GM12878 (cell line): ENCODE measurements at regions not wholly inside any gene's neighbourhood (a gene's known extent, or its start where the extent isn't known, plus 50 kb on each side); places are given as distances from the start of the nearest gene placed in this dataset.

Experiments
- ATAC-seq: fragments of 200-7000 bp; cut with Tn5 transposase; 3 replicates; pipeline ENCODE4 v1.9.1; 2020; ENCODE audit warnings: mild to moderate bottlenecking, moderate library complexity
- BruUV-seq: library from RNA; stranded (reverse); fragments of 400-500 nt; replicated peaks from 2 replicates; lab custom pipeline; 2021; lab: Mats Ljungman, UMichigan
- CTCF ChIA-PET: fragments of 300-600 bp; sonication (Branson Sonifier 250); formaldehyde crosslinking; extraction: SDS; loops from one replicate; lab custom pipeline; 2021; ENCODE audit warnings: inconsistent platforms; lab: Yijun Ruan, JAX
- POLR2A ChIA-PET: fragments of 350-600 bp; formaldehyde crosslinking; extraction: SDS; loops from one replicate; lab custom pipeline; 2021; ENCODE audit warnings: inconsistent platforms; lab: Charles Lee
- RAD21 ChIA-PET: fragments of 300-600 bp; sonication (Branson Sonifier 250); formaldehyde crosslinking; loops from one replicate; lab custom pipeline; 2023; ENCODE audit warnings: antibody characterized with exemption; ENCODE audit not compliant: unreplicated experiment; lab: Charles Lee
- SMC1A ChIA-PET: fragments of 300-600 bp; sonication (Branson Sonifier 250); formaldehyde crosslinking; loops from one replicate; lab custom pipeline; 2023; ENCODE audit not compliant: unreplicated experiment, uncharacterized antibody; lab: Charles Lee
- DNase-seq: peaks from one replicate; pipeline ENCODE4 v3.0.0-alpha.2; 2011; ENCODE audit warnings: low read depth, low spot score
- FAIRE-seq: peaks from 3 replicates; lab custom pipeline; 2011; peaks lifted over from hg19 to GRCh38; lab: Jason Lieb, UNC
- H2AFZ ChIP-seq: 2 replicates; pipeline ENCODE4 v1.6.0; 2011; ENCODE audit warnings: low read depth, low read length, control low read depth; ENCODE audit not compliant: control insufficient read depth
- H3K27ac ChIP-seq: 2 replicates; pipeline ENCODE4 v1.5.1; 2011; ENCODE audit warnings: control low read depth; ENCODE audit not compliant: control insufficient read depth, insufficient read depth
- H3K27me3 ChIP-seq, 2 experiments: replicated peaks in 1 of 2; 2 replicates each; pipeline versions ENCODE4 v1.6.0 to v1.6.1; 2011; ENCODE audit warnings: low read length in 1 of 2; ENCODE audit not compliant: control insufficient read depth in 2 of 2, insufficient read depth in 2 of 2
- H3K36me3 ChIP-seq, 2 experiments: 2 replicates each; pipeline ENCODE4 v1.5.1; 2011; ENCODE audit warnings: low read length in 1 of 2; ENCODE audit not compliant: control insufficient read depth in 2 of 2, insufficient read depth in 2 of 2
- H3K4me1 ChIP-seq: 2 replicates; pipeline ENCODE4 v1.6.1; 2011; ENCODE audit warnings: mild to moderate bottlenecking, low read length, moderate library complexity, mixed read lengths; ENCODE audit not compliant: control insufficient read depth, insufficient read depth
- H3K4me2 ChIP-seq: 2 replicates; pipeline ENCODE4 v1.6.0; 2011; ENCODE audit warnings: control low read depth; ENCODE audit not compliant: control insufficient read depth, insufficient read depth
- H3K4me3 ChIP-seq: fragments of 200-600 bp; sonication (generic); 2 replicates; pipeline ENCODE4 v1.5.1; 2016
- H3K79me2 ChIP-seq: 2 replicates; pipeline ENCODE4 v1.6.0; 2011; ENCODE audit warnings: low read length; ENCODE audit not compliant: control insufficient read depth, insufficient read depth
- H3K9ac ChIP-seq: 2 replicates; pipeline ENCODE4 v1.8.0; 2011; ENCODE audit warnings: low read length, control low read depth, mixed read lengths; ENCODE audit not compliant: control insufficient read depth, insufficient read depth
- H3K9me3 ChIP-seq: replicated peaks from 3 replicates; pipeline ENCODE4 v1.5.1; 2011; ENCODE audit warnings: mild to moderate bottlenecking, low read length; ENCODE audit not compliant: control insufficient read depth, insufficient read depth
- H4K20me1 ChIP-seq: 2 replicates; pipeline ENCODE4 v1.6.0; 2011; ENCODE audit not compliant: control insufficient read depth, insufficient read depth
- CBX3 ChIP-seq: fragments of 200-600 bp; sonication (generic); IDR thresholded peaks from 2 replicates; pipeline ENCODE4 v1.6.1; 2016; ENCODE audit warnings: low read depth, borderline replicate concordance
- E2F8 ChIP-seq: fragments of 450-650 bp; IDR thresholded peaks from 2 replicates; pipeline ENCODE4 v1.6.1; 2018; ENCODE audit warnings: mild to moderate bottlenecking, low read depth, moderate library complexity; ENCODE audit not compliant: partially characterized antibody
- IRF4 ChIP-seq: IDR thresholded peaks from 2 replicates; pipeline ENCODE4 v1.6.1; 2011; ENCODE audit warnings: low read depth, low read length
- MTA2 ChIP-seq: fragments of 450-650 bp; IDR thresholded peaks from 2 replicates; pipeline ENCODE4 v1.6.1; 2016; ENCODE audit warnings: low read depth, mild to moderate bottlenecking, moderate library complexity
- MXI1 ChIP-seq: fragments of 150-350 bp; IDR thresholded peaks from 2 replicates; pipeline ENCODE4 v1.6.1; 2011; ENCODE audit warnings: low read depth, mild to moderate bottlenecking, inconsistent platforms, low read length, improper control_type of control experiment
- NBN ChIP-seq: fragments of 450-650 bp; IDR thresholded peaks from 2 replicates; pipeline ENCODE4 v1.6.1; 2016
- PAX8 ChIP-seq: fragments of 450-650 bp; IDR thresholded peaks from 2 replicates; pipeline ENCODE4 v1.6.1; 2017; ENCODE audit warnings: mild to moderate bottlenecking, moderate library complexity
- RELB ChIP-seq: fragments of 450-650 bp; IDR thresholded peaks from 2 replicates; pipeline ENCODE4 v1.6.1; 2017; ENCODE audit warnings: low read depth, mild to moderate bottlenecking, moderate library complexity
- SRF ChIP-seq, 2 experiments: IDR thresholded peaks; 2 replicates each; pipeline ENCODE4 v1.6.1; 2011; ENCODE audit warnings: low read depth in 2 of 2, low read length in 2 of 2, mild to moderate bottlenecking in 1 of 2, moderate library complexity in 1 of 2
- TBL1XR1 ChIP-seq: IDR thresholded peaks from 2 replicates; pipeline ENCODE4 v1.6.1; 2012; ENCODE audit warnings: low read depth, low read length, improper control_type of control experiment
- TCF7 ChIP-seq: IDR thresholded peaks from 2 replicates; pipeline ENCODE4 v1.6.1; 2014; ENCODE audit warnings: antibody characterized with exemption, borderline replicate concordance
- ZNF207 ChIP-seq: fragments of 450-650 bp; IDR thresholded peaks from 2 replicates; pipeline ENCODE4 v1.6.1; 2014; ENCODE audit warnings: antibody characterized with exemption, mild to moderate bottlenecking, borderline replicate concordance
- WGBS: methylation state at CpG from one replicate; pipeline ENCODE4 v1.1.6; 2016; ENCODE audit warnings: low lambda C conversion rate; ENCODE audit not compliant: insufficient replicate concordance, insufficient coverage; ENCODE audit errors: missing lambda C conversion rate; 5-methylcytosine and 5-hydroxymethylcytosine counted together
- in situ Hi-C: fragments of 300-500 bp; cut with MboI; formaldehyde crosslinking; loops from 9 replicates; pipeline ENCODE4 v1.14.3; 2018; ENCODE audit warnings: mixed read lengths
- intact Hi-C: fragments of 100-400 bp; cut with micrococcal nuclease; formaldehyde crosslinking; loops from one replicate; pipeline ENCODE4 v1.14.2; 2022; ENCODE audit not compliant: unreplicated experiment
- TF ChIP-seq, protein P1 (sequence below): fragments of 450-650 bp; IDR thresholded peaks from 2 replicates; pipeline ENCODE4 v1.6.1; 2017; ENCODE audit warnings: mild to moderate bottlenecking, moderate library complexity
- TF ChIP-seq, protein P2 (sequence below): fragments of 450-650 bp; IDR thresholded peaks from 2 replicates; pipeline ENCODE4 v1.6.1; 2017; ENCODE audit warnings: mild to moderate bottlenecking, low read depth, inconsistent platforms; ENCODE audit not compliant: poor library complexity, severe bottlenecking

DNA sequence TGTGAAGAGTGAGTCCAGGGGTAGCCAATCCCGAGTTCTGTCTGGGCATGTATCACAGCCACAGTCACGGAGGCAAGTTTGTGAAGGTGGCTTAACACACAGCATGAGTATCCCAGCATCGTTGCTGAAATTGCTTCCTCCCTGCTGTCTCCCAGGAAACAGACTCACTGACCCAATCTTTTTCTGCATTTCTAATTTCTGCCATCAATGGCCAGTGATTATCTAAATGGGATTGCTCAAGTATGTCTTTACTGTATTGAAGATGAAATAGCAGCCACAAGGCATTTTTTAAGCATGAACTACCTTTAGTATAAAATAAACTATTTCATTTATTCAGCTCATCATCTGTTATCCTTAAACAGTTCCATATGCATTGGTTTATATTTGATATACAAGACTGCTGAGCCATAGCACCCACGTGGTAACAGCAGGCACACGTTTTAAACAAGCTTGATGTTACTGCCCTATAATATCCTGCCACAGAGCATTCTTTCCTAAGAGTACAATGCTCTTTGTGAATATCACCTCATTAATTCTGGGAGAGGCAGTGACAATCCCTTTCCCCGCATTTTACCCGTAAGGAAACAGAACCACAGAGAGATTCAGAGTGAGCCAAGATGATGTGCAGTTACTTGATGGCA lies 276.6 kb upstream of the THBS1 start:
- ChIA-PET CTCF (interaction anchor here (0.6 kb wide), 1 partner anchor 135 kb away, joined by 4 read pairs; no protein-coding TSS in a partner anchor), POLR2A (no interaction called here), RAD21 (interaction anchor here (1.2 kb wide), 1 partner anchor 152 kb away, joined by 3 read pairs; no protein-coding TSS in a partner anchor), SMC1A (no interaction called here)
- ATAC-seq (no peak), FAIRE-seq (no peak), DNase-seq (no peak)
- no peaks in the 10 kb centered on the region for H3K36me3 ChIP-seq
- H2AFZ ChIP-seq = no peak overlapping the region
- no TSS peak for BruUV-seq
- intact Hi-C loops (no loop called here), in situ Hi-C loops (no loop called here)
- no peak overlapping the region for H3K4me2 ChIP-seq
- no peaks in the 10 kb centered on the region for H3K9me3 ChIP-seq
- H3K9ac ChIP-seq = no peak overlapping the region
- no peaks in the 10 kb centered on the region for H4K20me1 ChIP-seq
- 24% methylated on average over 7 of the region's 7 CpGs for WGBS
- H3K79me2 ChIP-seq = no peaks in the 10 kb centered on the region
- no peak overlapping the region for H3K27ac ChIP-seq
- no peaks in the 10 kb centered on the region for H3K27me3 ChIP-seq
- H3K4me3 ChIP-seq = no peak overlapping the region
- H3K4me1 ChIP-seq = no peaks in the 10 kb centered on the region
- no peak for TF ChIP-seq E2F8
- TF ChIP-seq IRF4 = no peak
- TF ChIP-seq, protein P1, sequence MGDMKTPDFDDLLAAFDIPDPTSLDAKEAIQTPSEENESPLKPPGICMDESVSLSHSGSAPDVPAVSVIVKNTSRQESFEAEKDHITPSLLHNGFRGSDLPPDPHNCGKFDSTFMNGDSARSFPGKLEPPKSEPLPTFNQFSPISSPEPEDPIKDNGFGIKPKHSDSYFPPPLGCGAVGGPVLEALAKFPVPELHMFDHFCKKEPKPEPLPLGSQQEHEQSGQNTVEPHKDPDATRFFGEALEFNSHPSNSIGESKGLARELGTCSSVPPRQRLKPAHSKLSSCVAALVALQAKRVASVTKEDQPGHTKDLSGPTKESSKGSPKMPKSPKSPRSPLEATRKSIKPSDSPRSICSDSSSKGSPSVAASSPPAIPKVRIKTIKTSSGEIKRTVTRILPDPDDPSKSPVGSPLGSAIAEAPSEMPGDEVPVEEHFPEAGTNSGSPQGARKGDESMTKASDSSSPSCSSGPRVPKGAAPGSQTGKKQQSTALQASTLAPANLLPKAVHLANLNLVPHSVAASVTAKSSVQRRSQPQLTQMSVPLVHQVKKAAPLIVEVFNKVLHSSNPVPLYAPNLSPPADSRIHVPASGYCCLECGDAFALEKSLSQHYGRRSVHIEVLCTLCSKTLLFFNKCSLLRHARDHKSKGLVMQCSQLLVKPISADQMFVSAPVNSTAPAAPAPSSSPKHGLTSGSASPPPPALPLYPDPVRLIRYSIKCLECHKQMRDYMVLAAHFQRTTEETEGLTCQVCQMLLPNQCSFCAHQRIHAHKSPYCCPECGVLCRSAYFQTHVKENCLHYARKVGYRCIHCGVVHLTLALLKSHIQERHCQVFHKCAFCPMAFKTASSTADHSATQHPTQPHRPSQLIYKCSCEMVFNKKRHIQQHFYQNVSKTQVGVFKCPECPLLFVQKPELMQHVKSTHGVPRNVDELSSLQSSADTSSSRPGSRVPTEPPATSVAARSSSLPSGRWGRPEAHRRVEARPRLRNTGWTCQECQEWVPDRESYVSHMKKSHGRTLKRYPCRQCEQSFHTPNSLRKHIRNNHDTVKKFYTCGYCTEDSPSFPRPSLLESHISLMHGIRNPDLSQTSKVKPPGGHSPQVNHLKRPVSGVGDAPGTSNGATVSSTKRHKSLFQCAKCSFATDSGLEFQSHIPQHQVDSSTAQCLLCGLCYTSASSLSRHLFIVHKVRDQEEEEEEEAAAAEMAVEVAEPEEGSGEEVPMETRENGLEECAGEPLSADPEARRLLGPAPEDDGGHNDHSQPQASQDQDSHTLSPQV = no peak
- TF ChIP-seq RELB = no peak
- no peak for TF ChIP-seq MTA2
- no peak for TF ChIP-seq PAX8
- no peak for TF ChIP-seq TCF7
- TF ChIP-seq SRF (IDR thresholded peaks at IDR 0.05; ENCODE audit: low read depth in 2 of 2, low read length in 2 of 2) = no peak
- no peak for TF ChIP-seq NBN
- TF ChIP-seq, protein P2, sequence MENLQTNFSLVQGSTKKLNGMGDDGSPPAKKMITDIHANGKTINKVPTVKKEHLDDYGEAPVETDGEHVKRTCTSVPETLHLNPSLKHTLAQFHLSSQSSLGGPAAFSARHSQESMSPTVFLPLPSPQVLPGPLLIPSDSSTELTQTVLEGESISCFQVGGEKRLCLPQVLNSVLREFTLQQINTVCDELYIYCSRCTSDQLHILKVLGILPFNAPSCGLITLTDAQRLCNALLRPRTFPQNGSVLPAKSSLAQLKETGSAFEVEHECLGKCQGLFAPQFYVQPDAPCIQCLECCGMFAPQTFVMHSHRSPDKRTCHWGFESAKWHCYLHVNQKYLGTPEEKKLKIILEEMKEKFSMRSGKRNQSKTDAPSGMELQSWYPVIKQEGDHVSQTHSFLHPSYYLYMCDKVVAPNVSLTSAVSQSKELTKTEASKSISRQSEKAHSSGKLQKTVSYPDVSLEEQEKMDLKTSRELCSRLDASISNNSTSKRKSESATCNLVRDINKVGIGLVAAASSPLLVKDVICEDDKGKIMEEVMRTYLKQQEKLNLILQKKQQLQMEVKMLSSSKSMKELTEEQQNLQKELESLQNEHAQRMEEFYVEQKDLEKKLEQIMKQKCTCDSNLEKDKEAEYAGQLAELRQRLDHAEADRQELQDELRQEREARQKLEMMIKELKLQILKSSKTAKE = no peak
- TF ChIP-seq CBX3 = no peak
- TF ChIP-seq MXI1 = no peak
- TF ChIP-seq ZNF207 = no peak
- no peak for TF ChIP-seq TBL1XR1
